GM21360 (cell line): ENCODE measurements at regions not wholly inside any gene's neighbourhood (a gene's known extent, or its start where the extent isn't known, plus 50 kb on each side); places are given as distances from the start of the nearest gene placed in this dataset.

Experiments used
- ATAC-seq: cut with Tn5 transposase; IDR thresholded peaks from one replicate; pipeline ENCODE4 v1.9.1; 2021; ENCODE audit warnings: mild to moderate bottlenecking, moderate library complexity; ENCODE audit not compliant: unreplicated experiment

DNA sequence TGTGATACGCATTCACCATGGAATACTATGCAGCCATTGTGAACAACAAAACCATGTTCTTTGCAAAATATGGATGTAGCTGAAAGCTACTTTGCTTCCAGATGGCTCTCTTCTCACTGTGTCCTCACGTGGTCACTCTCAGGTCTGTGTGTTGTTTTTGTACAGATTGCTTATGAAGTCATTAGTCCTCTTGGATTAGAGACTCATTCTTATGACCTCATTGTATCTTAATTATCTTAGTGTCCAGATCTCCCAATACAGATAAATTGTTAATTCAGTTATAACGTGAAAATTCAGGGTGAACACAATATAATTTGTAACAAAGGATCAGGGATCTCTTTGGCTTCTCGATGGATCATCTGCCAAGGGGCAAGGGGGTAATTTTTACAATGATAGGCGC, 100.4 kb upstream of the TOP3B start:
- ATAC-seq: no peak

DNA sequence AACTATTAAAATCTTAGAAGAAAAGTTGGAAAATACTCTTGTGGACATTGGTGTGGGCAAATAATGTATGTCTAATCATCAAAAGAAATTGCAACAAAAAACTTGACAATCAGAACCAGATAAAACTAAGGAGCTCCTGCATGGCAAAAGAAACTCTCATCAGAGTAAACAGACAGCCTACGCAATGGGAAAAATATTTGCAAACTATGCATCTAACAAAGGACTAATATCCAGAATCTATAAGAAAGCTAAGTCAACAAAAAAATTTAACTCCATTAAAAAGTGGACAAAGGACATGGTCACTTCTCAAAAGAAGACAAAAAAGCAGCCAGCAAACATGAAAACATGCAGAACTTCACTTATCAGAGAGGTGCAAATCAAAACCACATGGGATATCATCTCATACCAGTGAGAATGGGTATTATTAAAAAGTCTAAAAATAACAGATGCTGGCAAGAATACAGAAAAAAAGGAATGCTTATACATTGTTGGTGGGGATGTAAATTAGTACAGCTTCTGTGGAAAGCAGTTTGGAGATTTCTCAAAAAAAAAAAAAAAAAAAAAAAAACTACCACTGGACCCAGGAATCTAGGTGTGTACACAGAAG, 99.7 kb upstream of the TOP3B start:
- ATAC-seq: no peak

DNA sequence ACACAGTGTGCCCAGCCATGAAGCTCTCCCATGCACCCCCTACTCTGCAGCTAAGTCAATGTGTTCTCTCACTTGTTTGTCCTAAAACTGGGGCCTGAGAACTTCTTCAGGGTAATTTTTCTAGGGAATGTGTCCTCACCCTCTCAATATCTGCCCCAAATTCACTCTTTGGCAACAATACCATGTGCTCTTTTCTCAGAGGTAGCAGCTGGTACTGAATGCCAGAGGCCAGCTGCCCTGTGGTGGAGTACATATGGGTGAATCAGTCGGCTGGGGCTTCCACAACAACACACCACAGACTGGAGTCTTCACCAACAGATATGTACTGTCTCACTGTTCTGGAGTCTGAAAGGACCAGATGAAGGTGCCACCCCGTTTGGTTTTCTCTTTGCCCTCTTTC, 97.7 kb upstream of the TOP3B start:
- ATAC-seq: no peak

DNA sequence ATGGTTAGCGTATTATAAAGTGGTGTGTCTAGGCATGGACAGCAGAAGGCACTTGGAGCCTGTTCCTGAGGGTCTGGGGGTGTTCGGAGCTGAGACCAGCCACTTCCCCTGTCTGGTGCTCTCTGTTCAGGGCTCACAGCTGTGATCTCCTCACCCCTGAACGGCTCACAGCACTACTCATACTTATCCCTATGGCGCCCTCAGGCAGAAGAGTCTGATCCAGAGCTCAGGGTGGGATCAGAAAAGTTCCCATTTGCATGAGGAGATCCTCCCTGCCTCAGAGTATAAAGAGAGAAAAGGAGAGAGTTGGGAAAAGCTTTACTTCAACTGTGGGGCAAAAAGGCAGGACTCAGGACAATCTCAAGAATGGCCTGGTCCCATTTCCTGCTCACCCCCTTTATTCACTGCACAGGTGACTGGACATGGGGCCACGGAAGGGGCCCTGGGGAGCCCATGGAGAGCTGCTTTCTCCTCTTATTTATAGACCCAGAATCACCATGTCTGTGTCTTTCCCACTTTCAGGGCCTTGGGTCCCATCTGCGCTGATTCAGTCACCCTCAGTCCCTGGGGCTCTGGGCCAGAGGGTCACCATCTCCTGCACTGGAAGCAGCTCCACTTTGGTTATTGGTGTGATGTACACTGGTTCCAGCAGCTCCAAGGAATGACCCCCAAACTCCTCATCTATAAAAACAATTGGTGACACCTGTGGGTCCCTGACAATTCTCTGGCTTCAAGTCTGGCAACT, 97.0 kb upstream of the TOP3B start:
- ATAC-seq: no peak

DNA sequence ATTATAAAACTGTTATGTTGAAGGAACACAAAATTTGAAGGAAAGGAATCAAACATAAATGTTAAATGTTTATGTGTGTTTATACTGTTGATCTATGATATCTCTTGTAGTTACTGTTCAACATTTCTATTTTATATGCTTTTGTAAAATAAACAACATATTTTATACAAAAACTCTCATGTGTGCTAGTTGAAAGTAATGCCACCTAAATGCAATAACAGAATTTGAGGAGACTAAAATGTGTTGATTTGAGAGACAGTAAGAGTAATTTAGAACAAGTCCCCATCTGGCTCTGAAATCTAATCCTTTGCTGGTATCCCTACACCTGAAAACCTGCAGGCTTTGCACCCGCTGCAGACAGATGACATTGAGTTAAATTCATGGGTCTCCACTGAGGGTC, 95.7 kb upstream of the TOP3B start:
- ATAC-seq: no peak

DNA sequence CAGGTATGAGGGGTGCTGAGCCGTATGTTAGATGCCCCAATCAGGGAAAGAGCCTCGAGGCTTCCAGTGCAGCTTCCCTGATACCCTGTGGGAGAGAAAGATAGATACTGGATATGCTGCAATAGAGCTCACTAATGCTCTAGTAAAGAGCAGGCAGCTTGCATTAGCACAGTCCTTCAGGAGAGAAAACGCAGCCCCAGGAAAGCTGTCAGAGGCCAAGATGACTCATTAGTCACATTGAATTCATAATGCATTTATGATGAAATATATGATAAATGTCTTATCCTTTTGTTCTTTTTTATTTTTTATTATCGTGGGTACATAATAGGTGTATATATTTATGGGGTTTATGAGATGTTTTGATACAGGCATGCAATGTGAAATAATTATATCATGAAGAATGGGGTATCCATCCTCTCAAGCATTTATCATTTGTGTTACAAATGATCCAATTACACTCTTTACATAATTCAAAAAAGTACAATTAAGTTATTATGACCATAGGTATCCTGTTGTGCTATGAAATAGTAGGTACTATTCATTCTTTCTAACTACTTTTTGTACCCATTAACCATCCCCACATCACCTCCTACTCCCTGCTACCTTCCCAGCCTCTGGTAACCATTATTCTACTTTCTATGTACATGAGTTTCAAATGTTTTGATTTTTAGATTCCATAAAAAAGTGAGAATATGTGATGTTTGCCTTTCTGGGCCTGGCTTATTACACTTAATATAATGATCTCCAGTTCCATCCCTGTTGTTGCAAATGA, 94.5 kb upstream of the TOP3B start:
- ATAC-seq: no peak

DNA sequence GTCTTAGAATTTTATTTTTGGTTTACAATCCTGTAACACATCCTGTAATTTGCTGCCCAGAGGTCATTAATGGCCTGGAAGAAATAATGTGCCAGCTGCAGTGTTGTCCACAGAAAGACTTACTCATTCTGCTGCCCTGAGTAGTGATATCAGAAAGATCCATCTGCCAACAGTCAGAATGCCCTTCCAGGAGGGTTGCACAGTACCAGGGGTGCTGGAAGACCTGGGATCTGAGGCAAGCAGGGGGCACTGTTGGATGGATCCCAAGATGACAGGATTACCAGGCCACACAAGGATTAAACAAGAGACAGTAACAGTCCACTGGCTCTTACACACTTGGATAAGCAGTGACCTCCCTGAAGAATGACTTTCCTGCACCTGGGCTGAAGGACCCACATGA, 93.8 kb upstream of the TOP3B start:
- no peak for ATAC-seq

DNA sequence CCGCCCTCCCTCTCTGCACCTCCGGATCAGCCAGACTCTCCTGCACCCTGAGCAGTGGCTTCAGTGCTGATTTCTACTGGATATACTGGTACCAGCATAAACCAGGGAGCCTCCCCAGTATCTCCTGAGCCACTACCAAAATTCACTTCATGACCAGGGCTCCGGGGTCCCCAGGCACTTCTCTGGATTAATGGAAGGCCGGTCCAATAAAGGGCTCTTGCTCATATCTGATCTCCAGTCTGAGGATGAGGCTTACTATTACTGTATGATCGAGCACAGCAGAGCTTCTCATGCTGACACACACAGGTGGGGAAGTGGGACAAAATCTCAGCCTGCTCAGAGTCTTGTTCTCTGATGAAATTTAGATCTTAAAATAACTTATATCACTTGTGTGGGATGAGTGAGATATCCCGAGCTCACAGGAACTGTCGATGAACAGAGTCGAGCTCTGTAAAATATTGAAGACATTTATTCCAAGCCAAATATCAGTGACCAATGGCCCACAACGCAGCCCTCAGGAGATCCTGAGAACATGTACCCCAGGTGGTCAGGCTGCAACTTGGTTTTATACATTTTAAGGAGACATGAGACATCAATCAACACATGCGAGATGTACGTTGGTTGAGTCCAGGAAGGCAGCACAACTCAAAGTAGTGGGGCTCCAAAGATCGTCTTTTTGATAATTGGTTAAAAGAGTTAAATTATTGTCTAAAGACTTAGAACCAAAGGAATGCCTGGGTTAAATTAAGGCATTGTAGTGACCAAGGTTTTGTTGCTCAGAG, 93.0 kb upstream of the TOP3B start:
- ATAC-seq: no peak

DNA sequence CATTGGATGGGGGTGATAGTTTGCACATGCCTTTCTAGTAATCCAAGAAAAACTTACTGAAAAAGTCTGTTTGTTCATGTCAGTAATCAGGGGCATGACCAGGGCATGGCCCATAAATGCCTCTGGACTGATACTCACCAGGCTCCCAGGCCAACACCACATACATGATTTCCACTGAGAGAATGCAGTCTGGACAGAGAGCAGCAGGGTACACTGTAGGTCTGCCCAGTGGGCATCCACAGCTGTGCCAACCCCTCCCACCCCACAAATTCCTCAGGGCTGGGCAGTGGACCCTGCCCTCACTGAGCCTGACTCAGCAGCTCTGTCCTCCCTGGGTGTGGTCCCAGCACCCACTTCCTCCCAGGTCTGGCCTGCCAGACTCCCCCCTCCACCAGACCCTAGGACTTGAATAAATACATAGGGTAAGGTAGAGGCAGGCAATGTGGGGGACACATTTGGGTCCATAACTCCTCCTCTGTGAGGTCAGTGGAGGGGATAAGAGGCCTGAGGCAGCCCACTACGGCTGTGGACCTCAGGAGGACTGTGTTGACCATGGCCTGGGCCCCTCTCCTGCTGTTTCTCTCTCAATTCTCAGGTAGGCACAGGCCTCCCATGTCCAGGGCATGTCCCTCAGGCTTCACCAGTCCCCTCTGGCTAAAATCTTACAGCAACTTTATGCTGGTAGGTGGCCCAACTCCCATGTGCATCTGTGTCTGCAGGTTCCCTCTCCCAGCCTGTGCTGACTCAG, 92.2 kb upstream of the TOP3B start:
- no peak for ATAC-seq

DNA sequence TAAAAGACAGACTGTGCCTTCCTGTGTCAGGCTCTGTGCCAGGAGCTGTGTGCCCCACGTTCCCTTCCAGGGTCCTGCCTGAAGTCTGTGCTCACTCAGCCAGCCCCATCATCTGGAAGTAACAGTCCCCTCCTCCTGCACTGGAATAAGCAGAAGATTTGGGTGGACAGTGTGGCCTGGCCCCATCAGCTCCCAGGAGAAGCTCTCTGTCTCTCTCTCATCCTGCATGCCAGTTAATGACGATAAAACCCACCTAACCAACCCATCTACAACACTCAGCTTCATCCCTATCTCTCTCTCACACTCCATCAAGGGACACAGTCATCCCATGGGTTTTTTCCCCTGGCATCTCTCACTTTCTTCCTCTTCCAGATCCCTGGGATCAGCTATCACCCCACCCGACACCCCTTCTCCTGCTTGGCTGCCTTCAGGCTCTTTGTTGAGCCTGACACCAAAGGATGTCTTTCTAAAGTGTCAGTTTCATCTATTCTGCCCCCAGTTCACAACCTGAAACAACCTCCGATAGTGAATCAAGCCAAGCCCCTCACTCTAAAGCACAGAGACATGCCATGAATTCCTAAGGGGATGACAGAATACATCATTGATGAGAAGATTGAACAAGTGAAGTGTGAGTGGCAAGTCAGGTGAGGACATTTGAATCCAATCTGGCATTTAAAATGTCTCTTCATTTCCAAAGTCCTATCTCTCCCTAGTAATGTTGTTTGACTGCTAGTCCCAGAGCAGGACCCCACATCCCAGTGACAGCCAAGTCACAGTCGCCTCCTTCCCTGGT, 91.4 kb upstream of the TOP3B start:
- ATAC-seq: no peak

DNA sequence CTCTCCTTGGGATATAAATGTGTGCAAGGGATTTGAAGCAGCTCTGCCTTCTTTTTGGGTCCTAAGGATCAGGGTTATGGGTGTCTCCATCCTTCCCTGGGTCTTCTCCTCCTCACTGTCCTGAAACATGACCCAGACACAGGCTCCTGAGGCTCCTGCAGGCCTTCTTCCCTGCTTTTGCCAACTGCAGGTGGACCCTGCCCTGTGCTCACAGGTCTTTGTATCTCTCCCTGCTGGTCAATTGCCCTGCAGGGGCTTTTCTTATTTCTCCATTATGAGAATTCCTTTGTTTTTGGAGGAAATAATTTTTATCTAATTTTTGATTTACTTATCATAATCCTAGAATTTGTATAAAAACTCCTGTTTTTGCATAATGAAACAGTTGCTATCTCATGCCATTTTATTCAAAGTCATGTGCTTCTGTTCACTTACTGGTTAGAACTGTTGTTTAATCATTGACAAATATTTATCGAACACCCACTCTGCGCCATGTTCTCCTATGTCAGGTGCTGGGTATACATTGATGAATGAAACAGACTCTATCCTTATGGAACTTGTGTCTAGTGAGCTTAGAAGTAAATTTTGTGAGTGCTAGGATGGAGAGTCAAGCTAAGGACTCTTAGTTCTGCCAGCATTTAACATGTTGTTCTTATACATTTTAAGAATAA, 89.7 kb upstream of the TOP3B start:
- no peak for ATAC-seq

DNA sequence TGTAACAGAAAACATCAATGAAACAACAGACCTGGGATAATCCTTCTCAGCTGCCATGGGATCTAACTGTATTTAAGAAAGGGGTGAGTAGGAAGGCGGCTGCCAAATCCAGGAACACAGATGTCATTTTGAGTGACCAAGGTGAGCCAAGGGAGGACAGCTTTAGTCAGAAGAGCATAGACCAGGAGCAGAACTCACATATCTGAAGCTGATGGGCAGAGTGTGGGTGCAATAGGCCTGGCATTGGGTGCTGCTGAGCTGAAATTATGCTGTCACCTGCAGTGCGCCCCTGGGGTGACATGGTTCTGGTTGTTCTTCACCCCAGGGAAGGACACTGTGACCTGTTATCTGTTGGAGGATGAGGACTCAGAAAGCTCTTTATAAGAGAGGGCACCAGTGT, 88.9 kb upstream of the TOP3B start:
- no peak for ATAC-seq

DNA sequence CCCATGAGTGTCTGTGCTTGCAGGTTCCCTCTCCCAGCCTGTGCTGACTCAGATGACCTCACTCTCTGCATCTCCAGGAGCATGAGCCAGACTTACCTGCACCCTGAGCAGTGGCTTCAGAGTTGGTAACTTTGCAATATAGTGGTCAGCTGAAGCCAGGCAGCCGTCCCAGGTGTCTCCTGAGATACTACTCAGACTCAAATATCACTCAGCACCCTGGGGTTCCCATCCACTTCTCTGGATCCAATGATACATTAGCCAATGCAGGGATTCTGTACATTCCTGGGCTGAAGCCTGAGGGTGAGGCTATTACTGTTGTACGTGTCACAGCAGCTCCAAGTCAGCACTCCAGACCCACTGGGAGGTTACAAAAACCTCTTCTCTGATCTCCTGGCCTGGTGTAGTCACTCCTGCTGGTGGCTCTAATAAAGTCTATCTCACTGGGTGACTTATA, 87.8 kb upstream of the TOP3B start:
- ATAC-seq: no peak

DNA sequence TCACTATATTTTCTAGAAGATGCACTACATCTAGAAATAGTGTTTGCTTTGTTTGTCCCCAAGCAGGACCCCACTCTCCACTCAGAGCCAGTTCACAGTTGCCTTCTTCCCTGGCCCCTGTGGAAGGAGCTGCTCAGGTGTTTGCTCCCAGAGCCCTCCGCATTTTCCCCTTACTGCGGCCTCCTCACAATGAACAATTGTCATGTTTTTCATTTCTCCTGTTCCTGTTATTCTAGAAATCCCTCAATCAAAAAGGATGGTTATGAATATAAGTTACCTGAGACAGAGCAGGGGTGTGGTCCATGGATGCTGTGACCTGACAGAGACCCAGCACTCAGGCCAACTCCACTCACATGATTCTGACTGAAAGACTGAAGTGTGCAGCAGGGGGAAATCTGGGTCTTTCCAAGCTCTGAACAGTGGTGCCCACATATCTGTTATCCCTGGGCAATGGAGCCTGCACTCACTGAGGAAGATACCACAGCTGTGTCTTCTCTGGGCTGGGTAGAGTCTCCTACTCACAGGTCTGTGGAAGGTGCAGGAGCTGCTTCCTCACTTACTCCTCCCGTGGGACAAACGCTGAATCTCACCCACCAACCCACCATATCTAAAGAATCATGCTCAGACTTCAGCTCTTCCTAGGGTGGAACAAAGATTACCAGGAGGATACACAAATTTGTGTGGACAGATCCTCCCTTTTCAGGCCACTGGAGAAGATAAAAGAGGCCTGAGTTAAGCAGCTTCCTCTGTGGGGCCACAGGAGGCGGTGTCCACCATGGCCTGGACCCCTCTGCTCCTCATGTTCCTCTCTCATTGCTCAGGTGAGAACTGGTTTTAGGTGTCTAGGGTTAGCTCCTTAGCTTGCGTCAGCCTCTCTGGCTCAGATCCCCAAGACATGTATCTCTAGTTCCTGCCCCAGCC, 87.1 kb upstream of the TOP3B start:
- no peak for ATAC-seq

DNA sequence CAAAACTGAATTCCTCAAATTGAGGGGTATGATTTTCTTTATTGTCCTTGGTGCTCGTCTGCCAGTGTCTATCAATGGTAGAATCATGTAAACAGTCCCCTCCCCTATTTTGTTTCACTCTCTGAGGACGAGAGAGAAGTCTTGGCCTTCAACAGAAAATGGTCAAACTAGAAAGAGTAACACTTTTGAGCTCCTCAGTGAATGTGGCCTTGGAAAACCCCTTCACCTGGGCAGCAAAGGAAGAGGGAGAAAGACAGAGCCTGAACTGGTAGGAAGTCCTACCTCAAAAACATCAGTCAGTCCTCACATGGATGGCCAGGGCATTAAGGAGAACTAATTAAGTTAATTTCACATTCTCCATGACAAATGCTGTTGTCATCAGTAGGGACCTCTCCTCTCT, 86.1 kb upstream of the TOP3B start:
- no peak for ATAC-seq

DNA sequence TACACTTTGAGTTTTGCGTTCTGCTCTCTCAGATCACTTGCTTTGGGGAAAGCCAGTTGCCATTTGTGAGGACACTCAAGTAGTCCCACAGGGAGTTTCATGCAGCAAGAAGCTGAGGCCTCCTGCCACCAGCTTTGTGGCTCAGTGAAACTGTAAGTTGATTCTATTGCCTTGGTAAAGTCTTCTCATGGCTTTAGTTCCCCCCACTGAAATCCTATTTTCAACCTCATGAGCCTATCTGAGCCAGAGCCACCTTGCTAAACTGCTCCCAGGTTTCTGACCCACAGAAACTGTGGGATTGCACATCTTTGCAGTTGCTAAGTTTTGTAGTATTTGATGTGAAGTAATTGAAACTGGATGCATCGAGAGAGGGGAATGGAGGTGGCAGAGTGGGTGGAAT, 85.4 kb upstream of the TOP3B start:
- no peak for ATAC-seq

DNA sequence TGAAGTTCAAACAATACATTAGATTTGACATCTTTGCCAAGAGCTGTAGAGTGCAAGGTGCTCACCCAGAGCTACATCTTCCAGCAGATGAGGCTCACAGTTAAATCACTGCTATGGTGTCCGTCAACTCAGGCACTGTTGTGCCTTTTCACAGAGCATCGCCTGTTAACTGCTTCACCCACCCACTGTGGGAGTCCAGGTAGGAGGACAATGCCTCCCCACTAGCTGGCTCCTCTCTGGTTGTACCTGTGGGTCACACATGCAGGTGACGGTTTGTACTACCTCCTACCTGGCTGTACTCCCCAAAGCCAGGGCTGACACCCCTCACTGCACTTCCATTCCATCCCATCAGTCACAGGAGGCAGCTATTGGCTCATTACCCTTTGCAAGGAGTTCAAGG, 84.6 kb upstream of the TOP3B start:
- no peak for ATAC-seq

DNA sequence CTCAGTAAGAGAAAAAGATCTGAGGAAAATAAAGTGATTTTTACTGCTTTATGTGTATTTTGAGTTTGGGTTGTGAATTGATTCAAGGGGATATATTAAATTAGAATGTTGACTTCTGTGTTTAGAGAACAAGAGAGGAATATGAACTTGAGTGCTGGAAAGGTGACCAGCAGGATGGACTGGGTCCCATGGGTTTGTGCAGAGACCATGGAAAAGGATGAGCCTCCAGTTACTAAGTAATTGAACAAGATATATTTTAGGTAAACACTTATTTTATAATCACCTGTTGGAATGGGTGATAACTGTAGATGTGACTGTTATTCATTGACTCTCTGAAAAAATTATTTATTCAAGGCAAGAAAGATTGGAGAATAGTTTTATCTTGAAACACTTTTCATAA, 82.0 kb upstream of the TOP3B start:
- ATAC-seq: no peak
